CD14-positive monocyte (primary cell): ENCODE measurements at regions not wholly inside any gene's neighbourhood (a gene's known extent, or its start where the extent isn't known, plus 50 kb on each side); places are given as distances from the start of the nearest gene placed in this dataset.

ENCODE experiments used
- DNase-seq, 3 donors: peaks; one replicate each; pipeline ENCODE4 v3.0.0-alpha.2; 2011 to 2022
- H2AFZ ChIP-seq: 2 replicates; pipeline ENCODE4 v1.6.0; 2012; ENCODE audit warnings: mild to moderate bottlenecking, low read depth, low read length, inconsistent platforms; ENCODE audit not compliant: insufficient read depth, poor library complexity, severe bottlenecking
- H3K27ac ChIP-seq, 2 donors: 1 replicate in 1 of 2; 2 replicates in 1 of 2; pipeline ENCODE4 v1.5.1; 2012 to 2013; ENCODE audit warnings: low read length in 2 of 2, control low read depth in 1 of 2, inconsistent platforms in 1 of 2, low read depth in 1 of 2, mild to moderate bottlenecking in 1 of 2
- H3K27me3 ChIP-seq, 2 donors: one replicate each; pipeline versions ENCODE4 v1.6.0 to v1.6.1; 2011 to 2013; ENCODE audit warnings: low read length in 2 of 2; ENCODE audit not compliant: control insufficient read depth in 2 of 2, insufficient read depth in 2 of 2
- H3K36me3 ChIP-seq, 2 donors: replicated peaks in 1 of 2; 1 replicate in 1 of 2; 2 replicates in 1 of 2; pipeline versions ENCODE4 v1.5.1 to v1.6.1; 2012 to 2013; ENCODE audit warnings: low read length in 2 of 2, control low read depth in 1 of 2, inconsistent platforms in 1 of 2, mild to moderate bottlenecking in 1 of 2; ENCODE audit not compliant: insufficient read depth in 2 of 2, control insufficient read depth in 1 of 2
- H3K4me1 ChIP-seq, 2 donors: 1 replicate in 1 of 2; 2 replicates in 1 of 2; pipeline versions ENCODE4 v1.5.1 to v1.6.1; 2012 to 2013; ENCODE audit warnings: low read length in 2 of 2, control low read depth in 1 of 2, inconsistent platforms in 1 of 2, mild to moderate bottlenecking in 1 of 2, moderate library complexity in 1 of 2; ENCODE audit not compliant: insufficient read depth in 2 of 2, control insufficient read depth in 1 of 2
- H3K4me2 ChIP-seq: replicated peaks from 2 replicates; pipeline ENCODE3; 2012; ENCODE audit warnings: low read length, moderate library complexity, mild to moderate bottlenecking; ENCODE audit not compliant: poor library complexity, severe bottlenecking; ENCODE audit errors: extremely low read depth
- H3K4me3 ChIP-seq, 3 experiments: fragments of 200-600 bp in 1 of 3; sonication (generic) in 1 of 3; replicated peaks in 1 of 3; 1 replicate in 2 of 3; 2 replicates in 1 of 3; pipeline ENCODE4 v1.5.1; 2011 to 2013; ENCODE audit warnings: low read length in 3 of 3, mild to moderate bottlenecking in 3 of 3, control low read depth in 2 of 3, low read depth in 2 of 3, inconsistent platforms in 1 of 3, moderate library complexity in 1 of 3
- H3K79me2 ChIP-seq: 2 replicates; pipeline ENCODE4 v1.6.0; 2012; ENCODE audit warnings: mild to moderate bottlenecking, control low read depth, inconsistent platforms, low read length, moderate library complexity; ENCODE audit not compliant: insufficient read depth
- H3K9ac ChIP-seq: 2 replicates; pipeline ENCODE4 v1.6.0; 2017; ENCODE audit warnings: low read length, mild to moderate bottlenecking; ENCODE audit not compliant: insufficient read depth, poor library complexity, severe bottlenecking
- H3K9me3 ChIP-seq, 2 donors: replicated peaks in 1 of 2; 1 replicate in 1 of 2; 2 replicates in 1 of 2; pipeline versions ENCODE4 v1.5.1 to v1.6.1; 2012 to 2013; ENCODE audit warnings: low read length in 2 of 2, control low read depth in 1 of 2; ENCODE audit not compliant: control insufficient read depth in 1 of 2, insufficient read depth in 1 of 2
- H4K20me1 ChIP-seq: 2 replicates; pipeline ENCODE4 v1.6.0; 2012; ENCODE audit warnings: mild to moderate bottlenecking, low read length, control low read depth, moderate library complexity; ENCODE audit not compliant: insufficient read depth
- H3K27ac Mint-ChIP-seq, 7 donors: one replicate each; pipeline ENCODE4 v1.8.0; 2020; ENCODE audit warnings: mild to moderate bottlenecking in 7 of 7, mixed read lengths in 7 of 7, moderate library complexity in 6 of 7, inconsistent platforms in 2 of 7
- H3K27me3 Mint-ChIP-seq, 3 donors: one replicate each; pipeline ENCODE4 v1.8.0; 2021 to 2022; ENCODE audit warnings: low read depth in 3 of 3, mild to moderate bottlenecking in 3 of 3, mixed read lengths in 3 of 3, moderate library complexity in 3 of 3, inconsistent platforms in 1 of 3
- H3K36me3 Mint-ChIP-seq, 2 donors: one replicate each; pipeline ENCODE4 v1.8.0; 2020; ENCODE audit warnings: mixed read lengths in 2 of 2, inconsistent platforms in 1 of 2, mild to moderate bottlenecking in 1 of 2
- H3K4me1 Mint-ChIP-seq: one replicate; pipeline ENCODE4 v1.8.0; 2020; ENCODE audit warnings: mild to moderate bottlenecking, mixed read lengths
- H3K4me3 Mint-ChIP-seq, 2 donors: one replicate each; pipeline ENCODE4 v1.8.0; 2020; ENCODE audit warnings: mild to moderate bottlenecking in 2 of 2, mixed read lengths in 2 of 2, moderate library complexity in 1 of 2
- H3K9me3 Mint-ChIP-seq, 7 donors: one replicate each; pipeline ENCODE4 v1.8.0; 2020 to 2022; ENCODE audit warnings: mixed read lengths in 7 of 7, mild to moderate bottlenecking in 6 of 7, moderate library complexity in 6 of 7, inconsistent platforms in 2 of 7
- CTCF ChIP-seq: fragments of 200-600 bp; IDR thresholded peaks from one replicate; pipeline ENCODE4 v1.8.0; 2022; ENCODE audit warnings: antibody characterized with exemption, mild to moderate bottlenecking
- WGBS: methylation state at CpG from one replicate; pipeline ENCODE4 v1.1.5; 2013; ENCODE audit warnings: missing lambda C conversion rate; ENCODE audit not compliant: insufficient coverage; 5-methylcytosine and 5-hydroxymethylcytosine counted together
- intact Hi-C, 2 donors: fragments of 100-400 bp; cut with micrococcal nuclease; formaldehyde crosslinking; loops; one replicate each; pipeline versions ENCODE4 v1.15.0 to v1.15.1; 2023

DNA sequence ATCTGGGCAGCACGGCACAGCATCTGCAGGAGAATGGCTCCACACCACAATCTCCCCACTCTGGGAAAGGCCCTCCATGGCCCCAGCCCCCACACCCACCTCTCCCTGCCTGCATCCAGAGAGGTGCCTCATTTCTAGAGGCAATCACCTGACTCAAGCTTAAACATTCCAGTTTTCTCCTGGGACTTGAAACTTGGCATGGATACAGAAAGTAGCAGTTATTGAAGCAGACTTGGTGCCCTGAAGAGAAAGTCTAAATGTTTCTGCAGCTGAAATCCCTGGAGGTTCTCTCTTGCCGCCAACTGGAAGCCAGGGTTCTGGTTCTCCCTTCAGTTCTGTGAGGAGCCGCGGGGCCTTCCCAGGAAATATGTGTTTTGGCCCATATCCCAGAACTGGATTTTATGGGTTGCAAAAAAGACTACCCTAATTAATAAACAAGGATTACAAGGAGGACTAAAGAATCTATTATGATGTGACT lies 122.8 kb downstream of the SKIDA1 start:
- Mint-ChIP-seq H3K27me3 (peaks cover 3 to 7% (median 5%) of the 10 kb centered on the region in 3 donors), H3K27ac (no peak overlapping the region), H3K36me3 (no peaks in the 10 kb centered on the region), H3K9me3 (peaks cover 0 to 3% (median 2%) of the 10 kb centered on the region in 7 donors), H3K4me3 (no peak overlapping the region), H3K4me1 (no peaks in the 10 kb centered on the region)
- no peaks in the 10 kb centered on the region for H3K4me1 ChIP-seq
- no peak for DNase-seq
- no peak overlapping the region for H3K4me3 ChIP-seq
- no peaks in the 10 kb centered on the region for H3K27me3 ChIP-seq
- no peaks in the 10 kb centered on the region for H4K20me1 ChIP-seq
- H3K36me3 ChIP-seq = no peaks in the 10 kb centered on the region
- H3K9ac ChIP-seq = no peak overlapping the region
- 100% methylated on average over 2 of the region's 4 CpGs for WGBS
- intact Hi-C loops = no loop called here
- H3K79me2 ChIP-seq = no peaks in the 10 kb centered on the region
- H3K27ac ChIP-seq = no peak overlapping the region
- no peaks in the 10 kb centered on the region for H3K9me3 ChIP-seq
- H2AFZ ChIP-seq = no peak overlapping the region
- TF ChIP-seq CTCF = no peak
- H3K4me2 ChIP-seq = no peak overlapping the region

DNA sequence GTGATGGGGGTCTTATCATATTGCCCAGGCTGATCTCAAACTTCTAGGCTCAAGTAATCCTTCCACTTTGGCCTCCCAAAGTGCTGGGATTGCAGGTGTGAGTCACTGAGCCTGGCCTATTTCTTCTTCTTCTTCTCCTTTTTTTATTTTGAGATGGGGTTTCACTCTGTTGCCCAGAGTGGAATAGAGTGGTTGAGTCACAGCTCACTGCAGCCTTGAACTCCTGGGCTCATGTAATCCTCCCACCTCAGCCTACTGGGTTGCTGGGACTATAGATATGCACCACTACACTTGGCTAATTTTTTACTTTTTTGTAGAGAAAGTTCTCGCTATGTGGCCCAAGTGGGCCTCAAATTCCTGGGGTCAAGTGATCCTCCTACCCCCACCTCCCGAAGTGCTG lies 124.3 kb downstream of the SKIDA1 start:
- Histone ChIP-seq H3K27ac (no peak overlapping the region), H3K9me3 (no peaks in the 10 kb centered on the region), H3K4me1 (no peaks in the 10 kb centered on the region), H3K9ac (no peak overlapping the region), H3K36me3 (no peaks in the 10 kb centered on the region), H4K20me1 (no peaks in the 10 kb centered on the region), H2AFZ (no peak overlapping the region), H3K79me2 (no peaks in the 10 kb centered on the region), H3K4me2 (no peak overlapping the region), H3K27me3 (no peaks in the 10 kb centered on the region), H3K4me3 (no peak overlapping the region)
- H3K27ac Mint-ChIP-seq = no peak overlapping the region
- no CpG with 5 or more reads among the region's 2 CpGs for WGBS
- H3K4me1 Mint-ChIP-seq = no peaks in the 10 kb centered on the region
- H3K9me3 Mint-ChIP-seq = peaks cover 0 to 7% (median 6%) of the 10 kb centered on the region in 7 donors
- H3K4me3 Mint-ChIP-seq = no peak overlapping the region
- intact Hi-C loops = no loop called here
- no peak for DNase-seq
- no peak for TF ChIP-seq CTCF
- no peaks in the 10 kb centered on the region for H3K36me3 Mint-ChIP-seq
- peaks cover 3 to 7% (median 5%) of the 10 kb centered on the region in 3 donors for H3K27me3 Mint-ChIP-seq
